MCF 10A (cell line): ENCODE measurements at regions not wholly inside any gene's neighbourhood (a gene's known extent, or its start where the extent isn't known, plus 50 kb on each side); places are given as distances from the start of the nearest gene placed in this dataset.

Experiments used
- BruUV-seq: library from RNA; stranded (reverse); fragments of 400-500 nt; replicated peaks from 2 replicates; lab custom pipeline; 2021; lab: Mats Ljungman, UMichigan
- CTCF ChIA-PET: fragments of 300-600 bp; sonication (Branson Sonifier 250); formaldehyde crosslinking; extraction: SDS; loops from one replicate; lab custom pipeline; 2021; ENCODE audit warnings: antibody characterized with exemption, inconsistent platforms; lab: Yijun Ruan, JAX
- POLR2A ChIA-PET: fragments of 300-600, 350-650 bp; sonication (Branson Sonifier 250); formaldehyde crosslinking; extraction: SDS; loops from one replicate; lab custom pipeline; 2020; ENCODE audit warnings: antibody characterized with exemption, inconsistent platforms; lab: Yijun Ruan, JAX
- DNase-seq: peaks from one replicate; pipeline ENCODE4 v3.0.0-alpha.2; 2018; ENCODE audit not compliant: unreplicated experiment
- H3K27ac Mint-ChIP-seq: one replicate; pipeline ENCODE4 v1.8.0; 2022; ENCODE audit warnings: mild to moderate bottlenecking, low read depth, mixed read lengths; ENCODE audit not compliant: unreplicated experiment
- H3K27me3 Mint-ChIP-seq: one replicate; pipeline ENCODE4 v1.8.0; 2022; ENCODE audit warnings: mixed read lengths; ENCODE audit not compliant: insufficient read depth, unreplicated experiment
- H3K36me3 Mint-ChIP-seq: one replicate; pipeline ENCODE4 v1.8.0; 2022; ENCODE audit warnings: mild to moderate bottlenecking, moderate library complexity, mixed read lengths; ENCODE audit not compliant: insufficient read depth, unreplicated experiment
- H3K4me1 Mint-ChIP-seq: one replicate; pipeline ENCODE4 v1.8.0; 2022; ENCODE audit warnings: mixed read lengths; ENCODE audit not compliant: insufficient read depth, unreplicated experiment
- H3K4me3 Mint-ChIP-seq: one replicate; pipeline ENCODE4 v1.8.0; 2022; ENCODE audit warnings: mild to moderate bottlenecking, moderate library complexity, mixed read lengths; ENCODE audit not compliant: unreplicated experiment
- H3K9me3 Mint-ChIP-seq: one replicate; pipeline ENCODE4 v1.8.0; 2022; ENCODE audit warnings: mixed read lengths; ENCODE audit not compliant: unreplicated experiment
- CTCF ChIP-seq: fragments of 200-600 bp; IDR thresholded peaks from one replicate; pipeline ENCODE4 v1.8.0; 2022; ENCODE audit warnings: antibody characterized with exemption, mild to moderate bottlenecking; ENCODE audit not compliant: unreplicated experiment
- intact Hi-C: fragments of 100-400 bp; cut with micrococcal nuclease; formaldehyde crosslinking; loops from 2 replicates; pipeline ENCODE4 v1.14.1; 2022

DNA sequence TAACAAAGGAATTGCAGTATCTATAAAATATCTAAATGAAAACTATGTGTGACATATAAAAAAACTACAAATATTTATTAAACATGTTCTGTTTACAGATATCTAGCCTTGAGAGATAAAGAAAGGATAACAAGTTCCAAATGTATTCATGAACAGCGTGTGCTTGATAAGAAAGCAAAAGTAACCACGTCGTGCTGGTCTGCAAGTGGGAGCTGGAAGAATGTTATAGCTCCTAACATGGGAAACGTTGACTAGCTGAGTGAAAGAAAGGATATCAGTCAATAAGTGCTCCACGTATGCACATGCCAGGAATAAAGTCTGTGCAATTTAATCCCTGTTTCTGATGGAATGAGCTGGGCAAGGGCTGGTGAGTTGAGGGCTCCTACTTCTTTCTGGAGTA lies 71.2 kb upstream of the CDYL2 start:
- Mint-ChIP-seq H3K27ac (no peak overlapping the region), H3K36me3 (peaks cover 6% of the 10 kb centered on the region)

GRCh38 chr16:80874925-80875324 lies 70.5 kb upstream of the CDYL2 start:
- Mint-ChIP-seq H3K27ac (no peak overlapping the region), H3K36me3 (peaks cover 6% of the 10 kb centered on the region), H3K4me1 (no peaks in the 10 kb centered on the region), H3K9me3 (no peaks in the 10 kb centered on the region), H3K27me3 (peaks cover 71% of the 10 kb centered on the region), H3K4me3 (no peak overlapping the region)
- ChIA-PET POLR2A (no interaction called here), CTCF (interaction anchor here (0.5 kb wide), 1 partner anchor 1012 kb away, joined by 4 read pairs; no protein-coding TSS in a partner anchor)
- no peak for TF ChIP-seq CTCF
- intact Hi-C loops = no loop called here
- BruUV-seq = no TSS peak
- no peak for DNase-seq

More for the DNA sequence above, 71.2 kb upstream of the CDYL2 start:
- intact Hi-C loops = no loop called here
- Mint-ChIP-seq H3K4me1 (no peaks in the 10 kb centered on the region), H3K27me3 (peaks cover 69% of the 10 kb centered on the region), H3K9me3 (no peaks in the 10 kb centered on the region), H3K4me3 (no peak overlapping the region)
- BruUV-seq = no TSS peak
- no peak for DNase-seq
- no peak for TF ChIP-seq CTCF
- CTCF ChIA-PET = no interaction called here
- POLR2A ChIA-PET = interaction anchor here (0.7 kb wide), 1 partner anchor 130 kb away, joined by 3 read pairs; no protein-coding TSS in a partner anchor

- no peak for DNase-seq
- Mint-ChIP-seq H3K27me3 (peaks cover 51% of the 10 kb centered on the region), H3K4me1 (no peaks in the 10 kb centered on the region), H3K36me3 (no peaks in the 10 kb centered on the region), H3K9me3 (peaks cover 9% of the 10 kb centered on the region), H3K27ac (no peak overlapping the region), H3K4me3 (no peak overlapping the region)
- ChIA-PET CTCF (interaction anchor here (0.6 kb wide), 1 partner anchor 1237 kb away, joined by 5 read pairs; no protein-coding TSS in a partner anchor), POLR2A (no interaction called here)
- no peak for TF ChIP-seq CTCF
- intact Hi-C loops = no loop called here
- no TSS peak for BruUV-seq
These were observed 57.8 kb upstream of the CDYL2 start for GRCh38 chr16:80862160-80862705.
